DND-41 (cell line): ENCODE measurements at regions not wholly inside any gene's neighbourhood (a gene's known extent, or its start where the extent isn't known, plus 50 kb on each side); places are given as distances from the start of the nearest gene placed in this dataset.

ENCODE experiments used
- ATAC-seq: fragments of 200-7000 bp; cut with Tn5 transposase; 3 replicates; pipeline ENCODE4 v1.9.1; 2021; ENCODE audit warnings: low read depth; ENCODE audit not compliant: insufficient read depth
- DNase-seq: peaks from one replicate; pipeline ENCODE4 v3.0.0-alpha.2; 2020
- H2AFZ ChIP-seq: 2 replicates; pipeline ENCODE4 v1.6.0; 2012; ENCODE audit warnings: low read depth, low read length
- H3K27ac ChIP-seq: 2 replicates; pipeline ENCODE4 v1.5.1; 2012; ENCODE audit warnings: low read length, inconsistent platforms
- H3K27me3 ChIP-seq: fragments of 200-600 bp; sonication (generic); 2 replicates; pipeline ENCODE4 v1.6.0; 2012; ENCODE audit warnings: low read length, mild to moderate bottlenecking, inconsistent platforms; ENCODE audit not compliant: insufficient read depth, poor library complexity
- H3K36me3 ChIP-seq: 2 replicates; pipeline ENCODE4 v1.5.1; 2012; ENCODE audit warnings: low read length, inconsistent platforms; ENCODE audit not compliant: insufficient read depth
- H3K4me1 ChIP-seq: 2 replicates; pipeline ENCODE4 v1.5.1; 2012; ENCODE audit warnings: mild to moderate bottlenecking, low read length; ENCODE audit not compliant: insufficient read depth
- H3K4me2 ChIP-seq: 2 replicates; pipeline ENCODE4 v1.6.0; 2012; ENCODE audit warnings: mild to moderate bottlenecking, moderate library complexity, low read length, inconsistent platforms; ENCODE audit not compliant: insufficient read depth
- H3K4me3 ChIP-seq, 2 experiments: fragments of 200-600 bp in 1 of 2; shearing (Covaris generic) in 1 of 2; 2 replicates each; pipeline ENCODE4 v1.5.1; 2012 to 2016; ENCODE audit warnings: inconsistent platforms in 2 of 2, low read length in 2 of 2, mild to moderate bottlenecking in 2 of 2, low read depth in 1 of 2, moderate library complexity in 1 of 2
- H3K79me2 ChIP-seq: 2 replicates; pipeline ENCODE4 v1.6.0; 2012; ENCODE audit warnings: low read length, inconsistent platforms; ENCODE audit not compliant: insufficient read depth
- H3K9ac ChIP-seq: 2 replicates; pipeline ENCODE4 v1.6.0; 2012; ENCODE audit warnings: low read depth, mild to moderate bottlenecking, inconsistent platforms, low read length, moderate library complexity
- H3K9me3 ChIP-seq: 2 replicates; pipeline ENCODE4 v1.5.1; 2012; ENCODE audit warnings: low read length, moderate library complexity, mild to moderate bottlenecking, inconsistent platforms; ENCODE audit not compliant: insufficient read depth, severe bottlenecking
- H4K20me1 ChIP-seq: 2 replicates; pipeline ENCODE4 v1.6.0; 2012; ENCODE audit warnings: low read length; ENCODE audit not compliant: insufficient read depth
- EZH2 ChIP-seq: IDR thresholded peaks from 3 replicates; pipeline ENCODE4 v1.6.1; 2012; ENCODE audit warnings: borderline replicate concordance, low read depth, mild to moderate bottlenecking, moderate library complexity, low read length, inconsistent platforms; ENCODE audit not compliant: severe bottlenecking
- TF ChIP-seq, protein P1 (sequence below): IDR thresholded peaks from 2 replicates; pipeline ENCODE4 v1.5.1; 2012; ENCODE audit warnings: borderline replicate concordance, low read length, moderate library complexity, mild to moderate bottlenecking; ENCODE audit not compliant: poor library complexity, severe bottlenecking; ENCODE audit errors: extremely low read depth

DNA sequence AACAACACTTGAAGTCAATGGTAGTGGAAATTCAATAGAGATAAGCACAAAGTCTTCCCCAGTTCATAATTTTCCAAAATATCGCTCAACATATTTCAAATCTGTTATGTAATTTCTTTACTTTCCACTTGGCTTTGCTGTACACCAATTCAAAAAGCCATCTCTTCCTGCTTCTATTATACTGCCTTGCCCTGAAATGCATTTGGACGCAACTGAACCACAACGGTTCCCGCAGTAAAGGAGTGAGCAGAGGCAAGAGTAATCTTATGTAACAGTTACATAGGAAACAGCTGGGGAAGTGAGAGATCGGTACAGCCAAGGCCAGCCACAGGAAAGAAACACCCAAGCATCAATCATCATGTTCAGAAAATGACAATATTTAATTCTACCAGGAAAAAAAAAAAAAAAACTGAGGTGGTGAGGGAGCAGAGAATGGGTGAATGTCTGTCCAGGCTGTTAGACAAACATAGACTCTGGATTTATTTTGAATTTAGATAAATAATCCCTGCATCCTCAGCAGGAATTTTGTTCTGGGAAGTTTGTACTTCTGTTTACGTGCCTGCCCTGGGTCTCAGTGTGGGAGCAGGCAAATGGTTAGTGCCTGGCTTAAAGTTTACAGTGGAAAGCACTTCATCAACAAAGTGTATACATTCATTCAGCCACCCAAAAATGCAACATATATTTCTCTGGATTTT is 392.2 kb downstream of the ETS1 start:
- ATAC-seq (peak; percentile 79), DNase-seq (peak; percentile 88)
- H3K36me3 ChIP-seq: no peaks in the 10 kb centered on the region
- peak overlapping the region; percentile 76 for H3K27ac ChIP-seq
- no peaks in the 10 kb centered on the region for H3K27me3 ChIP-seq
- no peaks in the 10 kb centered on the region for H3K9me3 ChIP-seq
- H3K4me2 ChIP-seq: peak overlapping the region; percentile 46
- peak overlapping the region in 1 of 2 experiments; percentile 1; a peak in 1 of 4 replicates for H3K4me3 ChIP-seq
- peak overlapping the region; percentile 36 for H3K9ac ChIP-seq
- peaks cover 66% of the 10 kb centered on the region for H3K4me1 ChIP-seq
- H2AFZ ChIP-seq: peak overlapping the region; percentile 54
- H3K79me2 ChIP-seq: no peaks in the 10 kb centered on the region
- no peak for TF ChIP-seq EZH2
- TF ChIP-seq, protein P1, sequence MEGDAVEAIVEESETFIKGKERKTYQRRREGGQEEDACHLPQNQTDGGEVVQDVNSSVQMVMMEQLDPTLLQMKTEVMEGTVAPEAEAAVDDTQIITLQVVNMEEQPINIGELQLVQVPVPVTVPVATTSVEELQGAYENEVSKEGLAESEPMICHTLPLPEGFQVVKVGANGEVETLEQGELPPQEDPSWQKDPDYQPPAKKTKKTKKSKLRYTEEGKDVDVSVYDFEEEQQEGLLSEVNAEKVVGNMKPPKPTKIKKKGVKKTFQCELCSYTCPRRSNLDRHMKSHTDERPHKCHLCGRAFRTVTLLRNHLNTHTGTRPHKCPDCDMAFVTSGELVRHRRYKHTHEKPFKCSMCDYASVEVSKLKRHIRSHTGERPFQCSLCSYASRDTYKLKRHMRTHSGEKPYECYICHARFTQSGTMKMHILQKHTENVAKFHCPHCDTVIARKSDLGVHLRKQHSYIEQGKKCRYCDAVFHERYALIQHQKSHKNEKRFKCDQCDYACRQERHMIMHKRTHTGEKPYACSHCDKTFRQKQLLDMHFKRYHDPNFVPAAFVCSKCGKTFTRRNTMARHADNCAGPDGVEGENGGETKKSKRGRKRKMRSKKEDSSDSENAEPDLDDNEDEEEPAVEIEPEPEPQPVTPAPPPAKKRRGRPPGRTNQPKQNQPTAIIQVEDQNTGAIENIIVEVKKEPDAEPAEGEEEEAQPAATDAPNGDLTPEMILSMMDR: peak; percentile 71
- H4K20me1 ChIP-seq: no peaks in the 10 kb centered on the region

DNA sequence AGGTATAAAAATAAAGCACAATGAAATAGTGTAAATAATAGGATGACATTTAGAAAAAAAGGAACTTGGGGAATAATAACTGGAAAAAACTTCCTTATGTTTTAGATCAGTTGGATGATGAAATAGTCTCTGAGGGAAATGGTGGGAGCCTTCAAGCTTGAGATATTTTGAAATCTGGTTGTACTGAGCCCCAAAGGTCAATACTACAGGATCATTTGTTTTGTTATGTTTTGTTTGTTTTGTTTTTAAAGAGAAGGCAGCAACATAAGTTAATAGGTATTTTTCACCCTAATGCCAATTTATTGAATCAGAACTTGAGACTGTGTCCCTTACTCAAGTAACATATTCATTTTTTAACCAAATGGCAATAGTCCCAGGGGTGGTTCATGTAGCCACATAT is 393.1 kb downstream of the ETS1 start:
- no peak overlapping the region for H3K4me3 ChIP-seq
- peak overlapping the region; percentile 46; the same call in 1 of the 2 replicates for H3K4me2 ChIP-seq
- no peaks in the 10 kb centered on the region for H3K9me3 ChIP-seq
- peak overlapping the region; percentile 54 for H2AFZ ChIP-seq
- H3K27ac ChIP-seq: peak overlapping the region; percentile 76
- peaks cover 76% of the 10 kb centered on the region for H3K4me1 ChIP-seq
- no peaks in the 10 kb centered on the region for H4K20me1 ChIP-seq
- no peak for ATAC-seq
- H3K79me2 ChIP-seq: no peaks in the 10 kb centered on the region
- H3K9ac ChIP-seq: peak overlapping the region; percentile 36
- H3K27me3 ChIP-seq: no peaks in the 10 kb centered on the region
- TF ChIP-seq, protein P1: no peak
- TF ChIP-seq EZH2: no peak
- DNase-seq: no peak
- H3K36me3 ChIP-seq: no peaks in the 10 kb centered on the region

DNA sequence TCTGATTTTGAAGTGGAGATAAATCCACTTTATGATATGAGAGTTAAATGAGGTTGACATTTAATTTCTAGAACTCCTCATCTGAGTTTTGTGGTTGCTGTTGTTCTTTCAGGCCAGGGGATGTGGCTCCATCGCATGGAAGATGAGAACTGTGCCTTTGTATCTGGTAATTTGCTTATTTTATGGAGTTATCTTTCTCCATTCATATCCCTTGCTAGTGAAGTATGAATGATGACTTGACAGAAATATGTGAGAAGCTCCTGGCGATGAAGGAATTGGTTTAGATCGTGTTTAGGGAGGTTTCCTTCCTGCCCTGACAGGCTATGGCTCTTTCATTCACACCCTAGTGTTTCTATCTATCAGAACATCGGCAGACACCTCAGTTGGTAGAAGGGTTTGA is 393.7 kb downstream of the ETS1 start:
- Histone ChIP-seq H3K79me2 (no peaks in the 10 kb centered on the region), H3K27me3 (no peaks in the 10 kb centered on the region), H3K9ac (no peak overlapping the region), H4K20me1 (no peaks in the 10 kb centered on the region), H3K36me3 (no peaks in the 10 kb centered on the region), H3K4me1 (peaks cover 82% of the 10 kb centered on the region), H3K4me3 (no peak overlapping the region), H3K4me2 (no peak overlapping the region), H3K9me3 (no peaks in the 10 kb centered on the region), H2AFZ (peak overlapping the region; percentile 48), H3K27ac (peak overlapping the region; percentile 76)
- ATAC-seq (no peak), DNase-seq (no peak)
- TF ChIP-seq, protein P1: no peak
- no peak for TF ChIP-seq EZH2
